ENCODE measurements at regions not wholly inside any gene's neighbourhood (a gene's known extent, or its start where the extent isn't known, plus 50 kb on each side); places are given as distances from the start of the nearest gene placed in this dataset.

- H3K9ac ChIP-seq (ENCODE audit: low read length) = no peak overlapping the region
- ATAC-seq (no peak), DNase-seq (ENCODE audit: low read depth, low spot score) (no peak)
- ChIA-PET RAD21 (ENCODE audit: low non-redundant PET in 1 of 2, low total read pairs in 2 of 2, uncharacterized antibody in 2 of 2, unreplicated experiment in 2 of 2) (no interaction called here), POLR2A (no interaction called here), CTCF (no interaction called here)
- H3K9me2 ChIP-seq (ENCODE audit: insufficient read depth) = no peaks in the 10 kb centered on the region
- BruUV-seq (replicated peaks) = no TSS peak
- TF ChIP-seq ZBTB33 (IDR thresholded peaks at IDR 0.05; ENCODE audit: extremely low read depth, insufficient replicate concordance, low read length) (no peak), TCF7L2 (IDR thresholded peaks at IDR 0.05; ENCODE audit: borderline replicate concordance, extremely low read depth, insufficient read depth, insufficient read length) (no peak), ATF3 (IDR thresholded peaks at IDR 0.05) (no peak), ZNF274 (IDR thresholded peaks at IDR 0.05; ENCODE audit: low read depth, low read length) (no peak), EZH2 (IDR thresholded peaks at IDR 0.05) (no peak), REST (IDR thresholded peaks at IDR 0.05; ENCODE audit: low read depth) (no peak)
- H3K79me2 ChIP-seq (ENCODE audit: insufficient read depth, low read length) = no peaks in the 10 kb centered on the region
- no peaks in the 10 kb centered on the region for H3K9me3 ChIP-seq (ENCODE audit: control insufficient read depth in 1 of 2, insufficient read depth in 1 of 2, low read depth in 1 of 2, low read length in 2 of 2)
- H2AFZ ChIP-seq (ENCODE audit: low read depth, low read length, poor library complexity, severe bottlenecking) = no peak overlapping the region
- no peak overlapping the region for H3K4me2 ChIP-seq (ENCODE audit: low read length)
- H3K36me3 ChIP-seq (ENCODE audit: control insufficient read depth in 1 of 2, insufficient read depth in 2 of 2, low read length in 2 of 2) = no peaks in the 10 kb centered on the region
- no peak overlapping the region for H3K27ac ChIP-seq (ENCODE audit: low read depth, low read length)
- H4K20me1 ChIP-seq (ENCODE audit: insufficient read depth) = no peaks in the 10 kb centered on the region
- intact Hi-C loops (cut with micrococcal nuclease) = no loop called here
- peaks cover 21 to 35% of the 10 kb centered on the region in 2 experiments for H3K4me1 ChIP-seq (ENCODE audit: control insufficient read depth in 1 of 2, insufficient read depth in 2 of 2, low read length in 2 of 2)
- H3K4me3 ChIP-seq (replicated peaks in 1 of 2; ENCODE audit: low read depth in 1 of 2, low read length in 2 of 2) = no peak overlapping the region
- no peaks in the 10 kb centered on the region for H3K27me3 ChIP-seq (ENCODE audit: insufficient read depth, low read length)
These were observed 52.1 kb downstream of the PITPNM2 start for GRCh38 chr12:123098780-123099179.

All from HCT116 (cell line).